ENCODE measurements at regions not wholly inside any gene's neighbourhood (a gene's known extent, or its start where the extent isn't known, plus 50 kb on each side); places are given as distances from the start of the nearest gene placed in this dataset.

GRCh38 chr6:100144991-100145390, 151.0 kb upstream of the MCHR2 start:
- H2AFZ ChIP-seq (ENCODE audit: control insufficient read depth, low read depth, low read length): no peak overlapping the region
- no peaks in the 10 kb centered on the region for H3K4me1 ChIP-seq (ENCODE audit: control insufficient read depth, insufficient read depth, low read length)
- no peaks in the 10 kb centered on the region for H3K79me2 ChIP-seq (ENCODE audit: control insufficient read depth, insufficient read depth, low read length)
- no peak overlapping the region for H3K4me2 ChIP-seq (ENCODE audit: control insufficient read depth, insufficient read depth)
- TF ChIP-seq PAX5 (IDR thresholded peaks at IDR 0.05; ENCODE audit: borderline replicate concordance, low read depth, low read length) (no peak), ZNF384 (IDR thresholded peaks at IDR 0.05; ENCODE audit: borderline replicate concordance, low read depth, low read length) (no peak), CTCF (IDR thresholded peaks at IDR 0.05 in 2 of 3, conservative IDR thresholded peaks at IDR 0.05 in 1 of 3; ENCODE audit: control insufficient read depth in 2 of 3, extremely low read depth in 1 of 3, insufficient read depth in 1 of 3, low read depth in 3 of 3, low read length in 3 of 3) (no peak), FOXM1 (IDR thresholded peaks at IDR 0.05; ENCODE audit: low read depth, low read length) (no peak)
- intact Hi-C loops (cut with micrococcal nuclease; ENCODE audit: unreplicated experiment): no loop called here
- ChIA-PET POLR2A (no interaction called here), CTCF (no interaction called here), SMC1A (ENCODE audit: uncharacterized antibody, unreplicated experiment) (interaction anchor here (1.0 kb wide), 1 partner anchor 21 kb away, joined by 3 read pairs; no protein-coding TSS in a partner anchor), RAD21 (ENCODE audit: unreplicated experiment) (no interaction called here)
- no peaks in the 10 kb centered on the region; a peak in 1 of 4 replicates for H3K27me3 ChIP-seq (replicated peaks in 1 of 2; ENCODE audit: control insufficient read depth in 2 of 2, insufficient read depth in 2 of 2, low read length in 1 of 2)
- DNase-seq (ENCODE audit: low read depth, low spot score) (no peak), ATAC-seq (no peak), FAIRE-seq (no peak)
- WGBS (ENCODE audit: insufficient coverage, insufficient replicate concordance, low lambda C conversion rate, missing lambda C conversion rate): 16% methylated on average over 2 of the region's 2 CpGs
- no peaks in the 10 kb centered on the region for H4K20me1 ChIP-seq (ENCODE audit: control insufficient read depth, insufficient read depth)
- H3K27ac ChIP-seq (ENCODE audit: control insufficient read depth, insufficient read depth): no peak overlapping the region
- H3K9ac ChIP-seq (ENCODE audit: control insufficient read depth, insufficient read depth, low read length): no peak overlapping the region
- in situ Hi-C loops (cut with MboI): no loop called here
- no peaks in the 10 kb centered on the region for H3K36me3 ChIP-seq (ENCODE audit: control insufficient read depth in 2 of 2, insufficient read depth in 2 of 2, low read length in 1 of 2)
- H3K9me3 ChIP-seq (replicated peaks; ENCODE audit: control insufficient read depth, insufficient read depth, low read length): no peaks in the 10 kb centered on the region
- H3K4me3 ChIP-seq: no peak overlapping the region
- BruUV-seq (replicated peaks): no TSS peak

GRCh38 chr6:100138346-100139022, 144.5 kb upstream of the MCHR2 start:
- CTCF ChIA-PET: interaction anchor here (0.7 to 1.8 kb wide), 5 partner anchors 21 to 122 kb away, joined by 3 to 5 read pairs (median 3); no protein-coding TSS in a partner anchor

More at GRCh38 chr6:100138346-100139022, 144.5 kb upstream of the MCHR2 start:
- Histone ChIP-seq H3K27ac (ENCODE audit: control insufficient read depth, insufficient read depth) (no peak overlapping the region), H3K9ac (ENCODE audit: control insufficient read depth, insufficient read depth, low read length) (no peak overlapping the region), H3K4me3 (no peak overlapping the region), H2AFZ (ENCODE audit: control insufficient read depth, low read depth, low read length) (no peak overlapping the region), H3K4me2 (ENCODE audit: control insufficient read depth, insufficient read depth) (no peak overlapping the region), H3K79me2 (ENCODE audit: control insufficient read depth, insufficient read depth, low read length) (no peaks in the 10 kb centered on the region), H3K36me3 (ENCODE audit: control insufficient read depth in 2 of 2, insufficient read depth in 2 of 2, low read length in 1 of 2) (no peaks in the 10 kb centered on the region), H4K20me1 (ENCODE audit: control insufficient read depth, insufficient read depth) (no peaks in the 10 kb centered on the region), H3K9me3 (replicated peaks; ENCODE audit: control insufficient read depth, insufficient read depth, low read length) (no peaks in the 10 kb centered on the region), H3K4me1 (ENCODE audit: control insufficient read depth, insufficient read depth, low read length) (no peaks in the 10 kb centered on the region), H3K27me3 (replicated peaks in 1 of 2; ENCODE audit: control insufficient read depth in 2 of 2, insufficient read depth in 2 of 2, low read length in 1 of 2) (no peaks in the 10 kb centered on the region)
- no TSS peak for BruUV-seq (replicated peaks)
- no peak for TF ChIP-seq GATAD2B (conservative IDR thresholded peaks at IDR 0.05; ENCODE audit: low read depth)
- TF ChIP-seq ESRRA (IDR thresholded peaks at IDR 0.05; ENCODE audit: low read length): no peak
- TF ChIP-seq SMAD5 (IDR thresholded peaks at IDR 0.05; ENCODE audit: low read depth): no peak
- TF ChIP-seq MLLT1 (IDR thresholded peaks at IDR 0.05): no peak
- TF ChIP-seq TCF3 (IDR thresholded peaks at IDR 0.05; ENCODE audit: borderline replicate concordance, insufficient read depth, low read depth, low read length): no peak
- no peak for TF ChIP-seq FOXM1 (IDR thresholded peaks at IDR 0.05; ENCODE audit: low read depth, low read length)
- no peak for TF ChIP-seq MYB (IDR thresholded peaks at IDR 0.05; ENCODE audit: borderline replicate concordance, low read depth, low read length)
- no peak for TF ChIP-seq EZH2 (IDR thresholded peaks at IDR 0.05; ENCODE audit: borderline replicate concordance, control insufficient read depth, low read depth, low read length)
- TF ChIP-seq NFXL1 (IDR thresholded peaks at IDR 0.05; ENCODE audit: borderline replicate concordance): no peak
- peak; percentile 32; the same call in 2 of the 3 replicates for ATAC-seq
- 53% methylated on average over 4 of the region's 4 CpGs for WGBS (ENCODE audit: insufficient coverage, insufficient replicate concordance, low lambda C conversion rate, missing lambda C conversion rate)
- ChIA-PET POLR2A (no interaction called here), RAD21 (ENCODE audit: unreplicated experiment) (interaction anchor here (1.2 kb wide), 1 partner anchor 22 kb away, joined by 3 read pairs; no protein-coding TSS in a partner anchor), SMC1A (ENCODE audit: uncharacterized antibody, unreplicated experiment) (interaction anchor here (1.2 kb wide), 1 partner anchor 38 kb away, joined by 3 read pairs; no protein-coding TSS in a partner anchor)
- FAIRE-seq: no peak
- in situ Hi-C loops (cut with MboI) (no loop called here), intact Hi-C loops (cut with micrococcal nuclease; ENCODE audit: unreplicated experiment) (no loop called here)
- no peak for DNase-seq (ENCODE audit: low read depth, low spot score)

Data from GM12878 (cell line).